ENCODE measurements at regions not wholly inside any gene's neighbourhood (a gene's known extent, or its start where the extent isn't known, plus 50 kb on each side); places are given as distances from the start of the nearest gene placed in this dataset.

- no peak for DNase-seq
Observed at GRCh38 chr1:2919841-2920240, 101.4 kb upstream of the ACTRT2 start.

GRCh38 chr1:2920421-2921015, 100.7 kb upstream of the ACTRT2 start:
- DNase-seq: no peak

DNA sequence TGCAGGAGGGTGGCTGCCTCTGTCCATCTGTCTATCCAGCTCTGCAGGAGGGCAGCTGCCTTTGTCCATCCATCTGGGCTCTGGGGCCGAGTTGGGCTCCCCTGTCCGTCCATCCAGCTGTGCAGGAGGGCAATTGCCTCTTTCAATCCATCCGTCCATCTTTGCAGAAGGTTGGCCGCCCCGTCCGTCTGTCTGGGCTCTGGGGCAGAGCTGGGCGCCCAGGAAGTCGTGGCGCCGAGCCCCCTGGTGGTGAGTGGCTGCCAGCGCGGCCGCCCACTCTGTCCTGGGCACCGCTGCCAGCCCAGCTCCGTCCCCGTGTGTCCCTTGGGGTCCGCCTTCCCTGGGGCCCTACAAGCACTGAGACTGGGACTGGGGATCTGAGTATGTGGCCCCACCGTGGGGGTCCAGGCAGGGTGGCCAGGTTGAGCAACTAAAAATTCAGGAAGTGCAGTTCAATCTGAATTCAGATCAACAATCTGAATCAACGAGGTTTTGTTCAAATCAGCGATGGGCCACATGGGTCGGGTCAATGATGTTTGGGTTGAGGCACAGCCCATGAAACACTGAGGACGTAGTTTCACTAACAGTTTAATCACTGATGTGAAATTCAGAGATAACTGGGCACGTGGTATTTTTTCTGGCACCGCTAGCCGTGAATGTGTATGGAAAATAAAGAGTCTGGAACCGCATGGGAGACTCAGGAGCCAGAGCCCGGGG, 99.1 kb upstream of the ACTRT2 start:
- DNase-seq: peak; percentile 10

DNA sequence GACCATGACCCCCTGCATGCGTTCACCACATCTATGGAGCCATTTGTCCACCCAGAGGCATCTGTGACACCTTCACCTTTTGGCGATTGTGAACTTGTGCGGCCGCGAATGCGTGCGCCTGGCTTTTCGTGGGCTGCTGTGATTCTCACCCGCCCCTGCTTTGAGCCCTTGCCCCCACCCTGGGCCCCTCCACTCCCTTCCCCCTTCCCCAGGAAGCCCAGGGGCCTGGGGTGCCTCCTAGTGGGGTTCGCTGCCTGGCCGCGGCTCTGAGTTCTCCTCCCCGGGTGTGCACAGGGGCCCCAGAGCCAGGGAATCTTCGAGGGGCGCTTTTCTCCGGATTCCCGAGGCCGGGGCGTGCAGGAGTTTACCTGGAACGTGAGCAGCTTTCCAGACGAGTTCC, 97.9 kb upstream of the ACTRT2 start:
- DNase-seq: no peak

- DNase-seq: no peak
Observed at GRCh38 chr1:2925291-2925690, 96.0 kb upstream of the ACTRT2 start.

DNA sequence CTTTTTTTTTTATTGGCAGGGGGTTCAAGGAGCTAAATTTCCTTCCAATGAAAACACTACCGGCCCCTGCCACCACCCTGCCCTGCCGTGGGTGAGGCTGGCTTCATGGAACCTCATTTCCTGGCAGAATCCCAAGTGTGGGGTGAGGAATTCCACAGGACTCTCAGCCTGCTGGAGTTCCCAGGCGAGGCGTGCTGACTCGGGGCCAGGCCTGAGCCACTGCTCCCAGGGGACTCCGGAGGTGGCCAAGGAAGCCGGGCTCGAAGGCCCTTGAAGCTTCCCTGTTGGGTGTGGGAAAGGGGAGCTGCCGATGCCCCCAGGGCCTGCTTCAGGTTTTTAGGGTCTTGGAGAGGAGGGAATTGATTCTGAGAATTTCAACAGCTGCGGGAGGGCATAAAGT, 95.3 kb upstream of the ACTRT2 start:
- DNase-seq: no peak

DNA sequence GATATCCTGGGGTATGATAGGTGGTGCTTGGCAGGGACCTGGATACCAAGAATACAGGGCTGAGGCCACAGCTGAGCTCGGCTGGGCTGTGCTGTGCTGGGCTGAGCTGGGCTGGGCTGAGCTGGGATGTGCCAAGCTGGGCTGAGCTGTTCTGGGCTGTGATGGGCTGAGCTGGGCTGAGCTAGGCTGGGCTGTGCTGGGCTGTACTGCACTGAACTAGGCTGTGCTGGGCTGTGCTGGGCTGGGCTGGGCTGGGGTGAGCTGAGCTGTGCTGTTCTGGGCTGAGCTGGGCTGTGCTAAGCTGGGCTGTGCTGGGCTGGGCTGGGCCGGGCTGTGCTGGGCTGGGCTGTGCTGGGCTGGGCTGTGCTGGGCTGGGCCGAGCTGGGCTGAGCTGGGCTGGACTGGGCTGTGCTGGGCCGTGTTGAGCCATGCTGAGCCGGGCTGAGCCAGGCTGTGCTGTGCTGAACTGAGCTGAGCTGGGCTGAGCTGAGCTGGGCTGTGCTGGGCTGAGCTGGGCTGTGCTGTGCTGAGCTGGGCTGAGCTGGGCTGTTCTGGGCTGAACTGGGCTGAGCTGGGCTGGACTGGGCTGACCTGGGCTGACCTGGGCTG, 94.7 kb upstream of the ACTRT2 start:
- no peak for DNase-seq

- DNase-seq: no peak
Observed at GRCh38 chr1:2927393-2928360, 93.6 kb upstream of the ACTRT2 start.

DNA sequence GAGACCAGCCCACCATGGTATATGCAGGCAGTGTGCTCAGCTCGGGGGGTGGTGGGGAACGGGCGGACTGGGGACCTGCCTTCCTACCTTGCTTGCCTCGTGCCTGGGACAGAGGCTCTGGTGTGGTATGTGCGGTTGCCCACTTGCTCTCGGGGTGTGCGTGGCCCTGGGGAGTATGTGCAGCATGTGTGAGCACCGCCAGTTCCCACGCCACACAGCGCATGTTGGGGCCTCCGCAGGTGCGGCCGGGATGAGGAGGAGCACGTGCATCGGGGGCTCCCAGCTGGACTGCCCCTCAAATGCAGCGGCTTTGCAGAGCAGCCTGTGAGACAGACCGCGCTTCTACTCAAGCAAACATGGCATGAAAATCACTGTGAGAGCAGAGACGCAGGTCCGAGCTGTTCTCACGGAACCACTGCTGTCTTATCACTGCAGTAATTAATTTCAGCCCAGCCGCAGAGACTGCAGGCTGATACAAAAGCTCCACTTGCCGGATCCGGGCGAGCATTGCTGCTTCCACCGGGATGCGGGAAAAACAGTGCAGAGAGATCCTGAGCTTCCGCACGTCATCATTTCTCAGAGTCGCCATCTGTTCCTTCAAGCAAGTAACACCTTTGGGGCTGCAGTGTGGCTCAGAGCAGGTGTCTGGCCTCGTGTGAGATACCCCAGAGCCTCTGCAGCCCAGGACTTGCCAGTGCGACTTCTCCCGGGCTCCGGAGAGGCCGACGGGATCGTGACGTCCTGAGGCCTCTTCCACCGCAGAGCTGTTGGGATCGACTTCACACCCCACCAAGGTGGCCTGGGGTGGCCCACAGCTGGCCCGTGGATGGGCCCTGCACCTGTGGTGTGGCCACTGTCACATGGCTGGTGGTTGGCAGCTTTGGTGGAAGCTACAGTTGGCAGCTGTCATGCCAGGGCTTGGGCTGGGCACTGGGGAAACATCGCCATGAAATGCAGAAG, 92.6 kb upstream of the ACTRT2 start:
- DNase-seq: no peak

DNA sequence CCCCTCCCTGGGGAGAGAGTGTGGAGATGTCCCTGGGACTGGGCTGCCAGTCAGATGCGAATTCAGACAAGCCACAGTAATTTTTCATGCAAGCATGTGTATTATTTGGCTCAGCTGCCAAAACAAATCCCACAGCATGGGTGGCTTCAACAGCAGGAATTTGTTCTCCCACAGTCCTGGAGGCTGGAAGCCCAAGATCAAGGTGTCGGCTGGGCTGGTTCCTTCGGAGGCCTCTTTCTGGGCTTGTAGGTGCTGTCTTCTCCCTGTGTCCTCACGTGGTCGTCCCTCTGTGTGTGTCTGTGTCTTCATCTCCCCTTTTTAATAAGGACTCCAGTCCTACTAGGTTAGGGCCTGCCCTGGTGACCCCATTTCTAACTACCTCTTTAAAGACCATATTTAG, 91.9 kb upstream of the ACTRT2 start:
- no peak for DNase-seq

GRCh38 chr1:2930016-2930815, 91.1 kb upstream of the ACTRT2 start:
- no peak for DNase-seq

GRCh38 chr1:2930913-2931723, 90.1 kb upstream of the ACTRT2 start:
- DNase-seq: no peak

DNA sequence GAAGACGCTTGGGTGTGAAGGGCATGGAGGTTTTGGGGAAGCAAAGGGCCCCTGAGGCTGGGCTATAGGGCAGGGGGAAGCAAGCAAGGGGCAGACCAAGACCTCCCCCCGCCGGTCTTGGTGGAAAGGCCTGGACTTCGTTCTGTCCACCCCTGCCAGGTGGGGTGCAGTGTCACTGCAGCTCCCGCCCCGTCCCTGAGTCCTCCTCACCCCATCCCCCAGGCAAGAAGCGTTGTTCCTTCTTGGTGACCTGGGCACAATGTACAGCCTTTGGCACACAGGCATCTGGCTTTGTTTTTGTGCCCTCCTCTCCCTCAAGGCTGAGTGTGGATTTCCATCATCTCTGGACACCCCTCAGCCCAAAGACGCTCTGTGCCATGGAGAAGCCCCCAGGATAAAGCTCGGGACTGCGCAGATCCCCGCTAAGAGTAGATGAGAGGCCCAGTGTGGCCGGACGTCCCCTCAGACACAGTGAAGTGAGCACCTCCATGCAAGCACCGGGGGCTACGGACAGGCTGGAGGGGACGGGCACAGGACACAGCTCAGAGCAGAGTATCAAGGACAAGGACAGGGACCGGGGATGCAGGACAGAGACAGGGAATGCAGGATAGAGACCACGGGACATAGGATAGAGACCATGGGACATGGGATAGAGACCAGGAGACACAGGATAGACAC, 89.4 kb upstream of the ACTRT2 start:
- DNase-seq: no peak

GRCh38 chr1:2932671-2933350, 88.5 kb upstream of the ACTRT2 start:
- DNase-seq: no peak

DNA sequence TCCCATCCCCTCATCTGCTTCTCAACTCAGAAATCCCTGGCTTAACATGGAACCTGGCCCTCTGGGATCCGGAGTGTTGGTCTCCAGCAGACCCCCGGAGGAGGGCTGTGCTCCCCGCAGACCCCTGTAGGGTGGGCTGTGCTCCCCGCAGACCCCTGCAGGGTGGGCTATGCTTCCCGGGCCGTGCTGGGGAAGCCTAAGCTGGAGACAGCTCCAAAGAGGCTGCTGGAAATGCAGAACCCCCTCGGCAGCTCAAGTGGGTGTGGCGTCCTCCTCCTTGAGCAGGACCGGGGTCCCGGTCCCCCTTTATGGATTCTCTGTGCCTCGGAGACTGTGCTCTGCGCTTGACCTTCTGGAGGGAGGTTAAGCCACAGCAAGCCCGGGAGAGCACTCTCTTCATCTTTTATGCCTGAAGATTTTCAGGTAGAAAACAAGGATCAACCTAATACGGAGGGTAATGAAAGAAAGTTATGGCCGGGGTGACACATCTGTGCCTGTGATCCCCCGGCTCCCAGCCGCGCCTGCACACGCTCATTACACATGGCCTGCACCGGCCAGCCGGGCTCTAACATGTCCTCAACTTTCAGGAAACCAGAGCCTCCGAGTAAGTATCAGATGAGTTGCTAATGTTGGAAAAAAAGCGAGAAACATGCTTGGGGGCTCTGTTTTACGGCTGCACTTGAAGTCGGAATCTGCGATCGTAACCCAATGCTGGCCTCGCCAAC, 87.7 kb upstream of the ACTRT2 start:
- DNase-seq: no peak

DNA sequence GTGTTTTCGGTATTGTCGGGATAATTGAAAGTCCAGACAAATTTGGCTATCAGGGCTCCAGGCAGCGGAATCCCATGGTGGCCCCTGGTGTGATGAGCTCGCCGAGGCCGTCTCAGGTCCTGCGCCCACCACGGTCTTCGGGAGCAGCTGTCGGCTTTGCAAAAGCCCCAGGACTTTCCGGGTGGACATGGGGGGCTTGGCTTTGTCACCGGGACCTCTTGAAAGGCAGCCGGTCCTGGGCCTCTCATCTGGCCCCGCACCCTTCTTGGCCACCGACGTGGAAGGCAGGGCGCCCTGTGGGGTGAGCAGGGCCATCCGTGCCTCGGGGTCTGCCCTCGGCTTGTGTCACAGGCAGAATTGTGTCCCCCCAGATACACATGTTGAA, 87.1 kb upstream of the ACTRT2 start:
- no peak for DNase-seq

DNA sequence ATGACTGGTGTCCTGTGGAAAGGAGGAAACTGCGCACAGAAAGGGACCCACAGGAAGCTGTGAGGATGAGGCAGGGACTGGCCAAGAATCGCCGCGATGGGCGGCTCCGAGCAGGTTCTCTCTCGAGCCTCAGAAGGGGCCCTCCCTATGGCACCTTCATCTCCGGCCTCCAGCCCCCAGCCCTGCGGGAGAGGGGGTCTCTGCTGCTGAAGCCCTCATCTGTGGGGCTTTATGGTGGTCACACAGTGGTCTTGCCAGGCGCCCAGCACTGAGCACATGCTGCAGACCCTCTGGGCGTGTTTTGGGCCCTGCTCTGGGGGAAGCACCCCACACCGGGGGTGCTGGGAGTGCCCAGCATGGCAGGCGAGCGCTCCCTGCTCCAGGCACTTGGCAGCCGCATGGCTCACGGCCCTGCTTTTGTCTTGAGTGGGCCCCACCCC, 86.6 kb upstream of the ACTRT2 start:
- DNase-seq: no peak

DNA sequence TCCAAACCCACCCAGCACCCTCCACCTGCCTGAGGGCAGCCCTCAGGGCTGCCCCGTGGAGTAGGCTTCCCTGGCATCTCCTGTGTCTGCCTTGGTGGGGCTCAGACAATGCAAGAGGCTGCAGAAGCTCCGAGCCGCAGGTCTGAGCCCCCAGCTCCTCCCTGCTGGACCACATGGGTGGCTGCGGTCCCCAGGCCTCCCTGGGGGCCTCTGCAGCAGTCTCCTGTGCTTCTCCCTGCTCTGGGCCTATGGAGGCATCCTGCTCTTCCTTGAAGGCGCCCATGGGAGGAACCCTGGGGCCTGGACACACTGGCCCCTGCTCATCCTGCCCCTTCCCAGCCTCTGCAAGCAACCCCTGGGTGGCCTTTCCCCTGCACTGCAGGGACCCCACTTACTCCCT, 86.1 kb upstream of the ACTRT2 start:
- DNase-seq: no peak
